Stimulated activated CD4-positive, alpha-beta T cell treated with anti-CD3 and anti-CD28 coated beads, Interleukin-4, amount 100 ng/mL, for 4 hours (primary cell): ENCODE measurements at regions not wholly inside any gene's neighbourhood (a gene's known extent, or its start where the extent isn't known, plus 50 kb on each side); places are given as distances from the start of the nearest gene placed in this dataset.
"Not testable (repeated sequence)": the region's sequence is repeated elsewhere in the genome, so short reads cannot be mapped to it uniquely, and the experiment has no call there.

ENCODE experiments used
- DNase-seq, 2 experiments: peaks; one replicate each; pipeline ENCODE4 v3.0.0-alpha.2; 2020

DNA sequence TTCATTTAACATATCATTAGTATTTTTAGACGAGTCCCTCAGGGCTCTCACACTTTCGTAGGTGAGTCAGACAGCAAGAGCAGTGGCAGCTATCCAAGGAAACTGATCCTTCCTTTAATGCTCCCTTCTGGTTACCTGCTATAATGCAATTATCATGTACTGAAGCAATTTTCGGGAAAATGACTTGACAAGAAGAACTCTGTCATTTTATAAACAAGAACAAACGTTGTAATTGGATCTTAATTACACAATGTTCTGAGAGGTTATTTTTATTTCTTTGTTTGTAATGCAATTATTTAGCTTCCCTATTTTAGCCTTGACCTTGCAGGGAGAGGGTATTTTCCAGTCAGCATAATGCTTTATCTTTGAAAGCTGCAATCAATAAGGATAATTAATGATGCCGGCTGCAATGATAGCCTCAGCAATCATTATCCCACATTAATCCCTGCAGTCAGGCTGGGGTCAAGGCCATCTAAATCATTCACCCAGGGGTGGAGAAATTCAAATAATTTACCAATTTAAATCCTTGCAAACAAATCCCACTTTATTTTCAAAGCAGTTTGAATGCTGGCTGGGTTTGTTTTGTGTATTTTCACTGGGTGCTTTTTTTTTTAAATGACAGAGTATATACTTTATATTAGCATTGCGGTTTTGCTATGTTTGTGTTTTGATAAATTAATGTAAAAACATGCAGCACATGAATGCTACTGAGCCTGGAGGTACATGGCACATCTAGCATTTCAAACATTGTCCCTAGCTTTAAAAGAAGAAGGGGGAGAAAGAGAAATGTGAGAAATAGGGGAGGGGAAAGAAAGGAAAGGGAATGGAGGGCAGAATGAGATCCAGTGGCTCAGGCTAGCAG, 249.9 kb downstream of the SHOX2 start:
- no peak for DNase-seq

GRCh38 chr3:157845839-157846238, 260.4 kb downstream of the SHOX2 start:
- DNase-seq: not testable (repeated sequence)

- DNase-seq: no peak
These were observed 261.2 kb downstream of the SHOX2 start for GRCh38 chr3:157844800-157845565.

DNA sequence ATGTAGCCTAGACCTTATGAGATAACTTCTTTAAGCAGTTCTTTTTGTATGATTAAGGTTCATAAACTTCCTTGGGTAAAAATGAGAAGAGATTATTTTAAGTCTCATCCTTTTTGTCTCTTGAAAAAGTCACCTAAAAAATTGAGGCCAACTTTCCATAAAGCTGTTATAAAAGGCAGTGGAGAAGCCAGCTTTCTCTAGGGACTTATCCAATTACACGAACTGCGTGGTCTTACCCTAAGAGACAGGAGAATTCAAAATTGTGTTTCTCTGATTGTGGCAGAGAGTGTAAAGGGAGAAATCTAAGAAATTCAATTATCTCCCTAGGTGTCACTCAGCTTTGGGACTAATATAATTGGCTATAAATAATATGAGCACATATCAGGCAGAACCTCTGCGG, 262.0 kb downstream of the SHOX2 start:
- no peak for DNase-seq

DNA sequence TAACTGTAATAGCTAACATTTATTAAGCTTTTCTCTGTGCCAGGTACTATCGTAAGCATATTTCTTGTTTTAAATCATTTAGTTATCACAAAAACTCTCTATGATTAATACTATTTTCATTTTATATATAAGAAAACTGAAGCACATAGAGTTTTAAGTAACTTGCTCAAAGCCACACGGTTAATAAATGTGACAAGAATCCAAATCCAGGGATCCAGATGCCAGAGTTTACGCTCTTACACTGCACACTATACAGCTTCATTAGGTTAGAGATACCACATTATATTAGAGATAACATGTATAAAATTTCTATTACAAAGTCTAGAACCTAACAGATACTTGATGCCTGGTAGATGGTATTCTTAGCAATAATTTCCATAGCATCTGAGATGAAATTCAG, 265.2 kb downstream of the SHOX2 start:
- no peak for DNase-seq

DNA sequence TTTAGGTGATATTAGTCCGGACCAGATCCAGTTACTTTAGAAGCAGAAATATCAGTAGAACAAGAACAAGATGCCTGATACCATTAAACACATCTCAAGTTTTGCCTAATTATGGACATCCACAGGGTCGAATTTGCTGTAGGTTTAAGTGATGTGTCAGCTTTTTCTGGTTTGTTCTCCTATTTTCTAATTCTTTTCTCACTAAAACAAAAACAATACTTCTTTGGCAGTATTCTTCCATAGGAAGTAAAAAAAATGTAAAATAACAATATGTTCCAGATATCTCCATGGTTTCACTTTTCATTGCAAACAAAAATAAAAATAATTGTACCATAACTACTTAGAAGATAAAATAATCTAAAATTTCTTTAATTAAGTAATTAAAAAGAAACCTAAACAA, 265.7 kb downstream of the SHOX2 start:
- DNase-seq: no peak

DNA sequence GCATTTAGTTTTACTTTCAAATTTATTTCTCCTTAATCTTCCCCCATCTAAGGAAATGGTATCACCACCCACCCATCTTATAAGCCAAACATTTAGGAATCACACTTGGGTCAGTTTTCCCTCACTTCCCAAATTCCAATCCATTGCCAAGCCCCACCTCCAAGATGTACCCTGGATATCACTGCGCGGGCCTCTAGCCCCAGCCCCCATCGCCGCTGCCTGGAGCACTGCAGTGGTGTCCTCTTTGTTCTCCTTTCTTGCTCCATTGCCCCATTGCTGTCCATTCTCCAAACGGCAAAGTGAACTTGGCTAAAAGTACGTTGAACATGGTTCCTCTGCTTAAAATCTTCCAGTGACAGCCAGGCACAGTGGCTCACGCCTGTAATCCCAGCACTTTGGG, 267.8 kb downstream of the SHOX2 start:
- no peak for DNase-seq

DNA sequence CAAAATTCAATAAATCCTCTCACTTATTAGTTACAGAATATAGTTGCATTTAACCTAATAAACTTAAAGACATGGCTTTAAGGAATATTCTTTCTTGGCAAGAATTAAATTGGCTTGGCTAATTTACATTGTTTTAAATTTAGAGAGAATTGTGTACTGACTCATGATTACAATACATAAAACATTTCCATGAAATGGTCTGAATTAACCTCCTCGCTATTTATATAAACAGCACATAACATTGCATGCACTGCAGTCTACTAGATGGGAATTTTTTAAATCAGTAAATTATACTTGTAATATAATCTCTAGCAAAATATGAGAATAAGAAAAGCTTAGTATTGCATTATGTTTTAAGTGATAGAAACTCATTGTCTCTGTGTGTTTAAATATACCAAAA, 268.9 kb downstream of the SHOX2 start:
- DNase-seq: no peak

DNA sequence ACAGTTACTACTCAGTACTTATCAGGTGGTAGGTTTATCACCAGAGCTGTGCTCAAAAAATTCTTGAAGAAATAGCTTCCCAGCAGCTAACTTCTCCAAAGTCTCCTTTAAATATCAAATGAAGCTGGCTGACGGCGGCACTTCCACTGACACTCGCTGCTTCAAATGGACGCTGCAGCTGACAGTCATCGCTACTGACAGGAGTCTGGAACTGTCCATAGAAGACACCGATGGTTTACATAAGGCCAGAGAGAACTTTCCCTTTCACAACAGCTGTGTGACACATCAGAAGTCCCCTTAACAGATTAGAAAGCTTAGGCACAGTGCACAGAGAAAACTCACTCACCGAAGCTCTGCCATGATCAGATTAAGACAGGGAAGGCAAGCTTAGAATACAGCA, 270.2 kb downstream of the SHOX2 start:
- no peak for DNase-seq

- DNase-seq: no peak
These were observed 273.6 kb downstream of the SHOX2 start for GRCh38 chr3:157832588-157832987.

DNA sequence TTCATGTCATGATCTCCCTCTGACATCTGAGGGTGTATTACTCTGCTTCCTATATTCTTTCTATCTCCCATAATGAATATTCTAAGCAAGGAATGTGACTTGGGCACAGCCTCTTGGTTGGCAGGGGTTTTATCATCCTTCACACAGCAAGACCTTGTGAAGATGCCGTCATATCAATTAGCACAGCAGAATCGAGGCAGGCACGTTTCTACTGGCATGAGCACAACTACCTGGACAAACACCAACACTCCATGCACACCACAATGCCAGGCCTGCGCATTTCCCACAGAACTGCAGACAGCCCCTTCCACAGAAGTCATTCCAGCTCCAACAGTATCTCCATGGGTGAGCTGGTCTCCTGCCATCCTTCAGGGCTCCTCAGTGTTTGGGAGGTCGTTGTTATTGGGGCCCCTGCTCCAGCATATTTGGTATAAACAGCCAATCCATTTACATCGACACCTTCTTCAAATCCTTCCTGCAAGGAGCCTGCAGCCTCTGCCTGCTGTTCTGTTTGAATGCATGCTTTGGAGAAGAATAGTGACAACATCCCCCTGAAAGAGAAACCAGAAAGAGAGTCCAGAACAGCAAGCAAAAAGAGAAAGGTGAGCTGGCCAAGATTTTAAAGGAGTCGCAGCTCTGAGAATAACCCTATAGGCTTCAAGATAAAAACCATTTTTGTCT, 275.5 kb downstream of the SHOX2 start:
- no peak for DNase-seq

DNA sequence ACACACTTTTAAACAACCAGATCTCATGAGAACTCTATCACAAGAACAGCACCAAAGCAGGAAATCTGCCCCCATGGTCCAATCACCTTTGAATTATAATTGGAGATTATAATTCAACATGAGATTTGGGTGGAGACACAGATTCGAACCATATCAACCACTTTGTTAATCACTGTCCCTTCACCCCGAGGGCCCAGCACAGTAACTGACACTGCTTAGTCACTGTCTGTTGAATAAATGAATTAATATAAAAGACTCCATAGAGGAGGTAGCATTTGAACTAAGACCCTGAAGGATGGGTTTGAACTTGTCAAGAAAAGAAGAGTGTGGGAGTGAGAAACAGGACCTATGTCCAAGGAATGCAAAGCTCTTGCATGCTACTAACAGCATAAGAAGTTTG, 276.4 kb downstream of the SHOX2 start:
- DNase-seq: no peak

- no peak for DNase-seq
These were observed 281.9 kb downstream of the SHOX2 start for GRCh38 chr3:157824281-157824680.

- DNase-seq: no peak
These were observed 283.2 kb downstream of the SHOX2 start for GRCh38 chr3:157823050-157823449.

- no peak for DNase-seq
These were observed 286.1 kb downstream of the SHOX2 start for GRCh38 chr3:157820157-157820517.

DNA sequence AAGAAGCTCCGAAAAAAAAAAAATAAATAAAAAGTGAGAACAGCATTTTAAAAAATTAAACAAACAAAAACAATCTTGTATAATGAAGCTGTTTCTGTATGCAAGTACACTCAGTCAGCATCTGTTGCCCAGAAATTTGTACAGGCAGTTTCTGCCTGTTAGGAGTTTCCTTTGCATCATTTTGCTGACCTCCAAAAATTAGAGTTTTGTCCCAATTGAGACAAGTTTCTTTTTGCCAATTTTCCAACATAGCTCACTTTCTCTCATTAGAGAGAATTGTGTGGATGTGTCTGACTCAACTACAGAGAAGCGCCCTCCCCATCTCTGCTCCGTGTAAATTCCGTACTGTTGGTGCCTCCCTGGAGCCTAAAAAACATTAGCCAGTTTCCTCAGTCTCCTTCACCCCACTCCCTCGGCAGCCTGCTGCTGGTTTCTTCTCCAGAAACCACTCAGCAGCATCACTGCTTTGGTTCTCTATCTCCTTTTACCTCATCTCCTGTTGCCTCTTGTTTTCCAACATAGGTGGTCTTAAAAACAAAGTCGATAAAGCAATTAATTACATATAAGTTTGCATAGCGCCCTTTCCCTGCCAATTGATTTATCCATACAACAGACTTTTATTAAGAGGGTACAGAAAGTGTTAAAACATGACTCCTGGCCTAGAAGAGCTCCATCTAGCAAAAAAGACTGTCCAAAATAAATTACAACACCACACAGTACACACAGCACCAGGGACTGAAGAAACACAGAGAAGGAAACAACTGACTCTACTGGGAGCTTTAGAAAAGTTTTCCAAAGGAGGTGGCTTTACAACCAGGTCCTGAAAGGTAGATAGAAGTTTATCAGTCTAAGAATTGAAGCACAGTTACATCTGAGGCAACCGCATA, 286.7 kb downstream of the SHOX2 start:
- no peak for DNase-seq

- DNase-seq: no peak
These were observed 289.3 kb downstream of the SHOX2 start for GRCh38 chr3:157816896-157817295.

DNA sequence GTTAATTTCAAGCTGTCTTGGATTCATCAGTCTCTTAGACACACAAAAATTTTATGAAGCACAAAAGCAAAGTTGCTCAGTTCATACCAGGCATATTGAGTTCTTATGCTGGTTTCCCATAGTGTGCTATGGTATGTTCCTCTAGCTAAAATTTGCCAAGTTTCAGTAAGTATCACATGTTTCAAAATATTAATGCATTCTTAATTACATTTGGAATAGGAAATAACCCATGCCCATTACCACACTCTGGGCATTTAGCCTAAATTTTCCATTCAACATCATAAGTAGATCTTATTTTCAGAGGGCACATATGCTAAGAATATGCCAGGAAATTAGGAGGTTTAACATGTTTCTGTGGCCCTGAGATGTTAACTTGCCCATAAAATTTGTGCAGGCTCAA, 289.9 kb downstream of the SHOX2 start:
- no peak for DNase-seq

GRCh38 chr3:157815739-157816138, 290.5 kb downstream of the SHOX2 start:
- DNase-seq: no peak

- DNase-seq: no peak
These were observed 295.1 kb downstream of the SHOX2 start for GRCh38 chr3:157810924-157811718.

DNA sequence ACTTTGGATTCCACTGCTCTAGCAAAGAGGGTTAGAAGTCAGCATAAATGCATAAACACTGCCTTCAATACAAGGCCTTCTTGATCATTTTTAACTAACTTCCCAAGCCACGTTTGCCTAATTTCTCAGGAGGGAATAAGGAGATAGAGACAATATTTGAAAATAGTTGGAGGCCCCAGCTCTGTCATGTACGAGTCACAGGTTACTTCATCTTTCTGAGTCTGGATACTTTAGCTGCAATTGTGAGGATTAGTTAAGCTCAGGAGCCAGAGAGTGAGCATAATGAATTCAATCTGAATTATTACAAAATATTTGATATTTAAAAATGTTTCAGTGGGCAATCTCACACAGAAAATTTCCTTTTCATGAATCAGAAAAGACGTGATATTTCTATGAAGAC, 298.9 kb downstream of the SHOX2 start:
- DNase-seq: no peak

DNA sequence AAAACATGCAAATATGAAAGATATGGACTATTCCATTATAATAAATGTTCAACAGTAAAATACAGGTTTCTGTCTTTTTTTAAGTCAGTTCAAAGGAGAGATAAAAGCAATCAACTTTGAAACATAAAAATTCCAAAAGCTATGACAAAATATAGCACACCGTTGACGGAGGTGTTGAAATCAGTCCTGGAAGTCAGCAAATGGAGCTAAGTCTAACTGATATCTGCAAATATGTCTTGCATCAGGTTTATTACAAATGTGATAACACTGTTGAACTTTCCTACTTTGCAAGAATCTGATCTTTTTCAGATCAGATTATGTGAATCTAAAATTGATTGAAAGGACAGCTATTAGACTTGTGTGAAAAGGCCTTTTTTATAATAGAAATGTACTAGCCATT, 300.7 kb downstream of the SHOX2 start:
- no peak for DNase-seq
